ENCODE measurements at regions not wholly inside any gene's neighbourhood (a gene's known extent, or its start where the extent isn't known, plus 50 kb on each side); places are given as distances from the start of the nearest gene placed in this dataset.

DNA sequence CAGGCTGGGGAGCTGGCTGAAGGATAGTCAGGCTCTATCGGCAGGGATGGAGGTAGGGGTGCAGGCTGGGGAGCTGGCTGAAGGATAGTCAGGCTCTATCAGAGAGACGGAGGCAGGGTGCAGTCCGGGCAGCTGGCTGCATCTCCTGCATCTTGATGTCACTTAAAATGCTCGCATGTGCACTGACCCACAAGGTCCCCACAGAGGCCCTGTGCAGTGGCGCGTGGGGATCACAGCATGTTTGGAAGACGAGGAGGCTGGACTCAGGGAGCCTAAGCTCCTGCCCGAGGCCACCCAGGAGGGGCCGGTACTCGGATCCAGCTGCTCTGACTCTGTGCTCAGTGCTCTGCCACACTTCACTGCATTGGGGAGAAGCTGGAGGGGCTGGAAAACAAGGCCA is 189.0 kb upstream of the HDAC4 start (continued):
- TF ChIP-seq, protein P1, sequence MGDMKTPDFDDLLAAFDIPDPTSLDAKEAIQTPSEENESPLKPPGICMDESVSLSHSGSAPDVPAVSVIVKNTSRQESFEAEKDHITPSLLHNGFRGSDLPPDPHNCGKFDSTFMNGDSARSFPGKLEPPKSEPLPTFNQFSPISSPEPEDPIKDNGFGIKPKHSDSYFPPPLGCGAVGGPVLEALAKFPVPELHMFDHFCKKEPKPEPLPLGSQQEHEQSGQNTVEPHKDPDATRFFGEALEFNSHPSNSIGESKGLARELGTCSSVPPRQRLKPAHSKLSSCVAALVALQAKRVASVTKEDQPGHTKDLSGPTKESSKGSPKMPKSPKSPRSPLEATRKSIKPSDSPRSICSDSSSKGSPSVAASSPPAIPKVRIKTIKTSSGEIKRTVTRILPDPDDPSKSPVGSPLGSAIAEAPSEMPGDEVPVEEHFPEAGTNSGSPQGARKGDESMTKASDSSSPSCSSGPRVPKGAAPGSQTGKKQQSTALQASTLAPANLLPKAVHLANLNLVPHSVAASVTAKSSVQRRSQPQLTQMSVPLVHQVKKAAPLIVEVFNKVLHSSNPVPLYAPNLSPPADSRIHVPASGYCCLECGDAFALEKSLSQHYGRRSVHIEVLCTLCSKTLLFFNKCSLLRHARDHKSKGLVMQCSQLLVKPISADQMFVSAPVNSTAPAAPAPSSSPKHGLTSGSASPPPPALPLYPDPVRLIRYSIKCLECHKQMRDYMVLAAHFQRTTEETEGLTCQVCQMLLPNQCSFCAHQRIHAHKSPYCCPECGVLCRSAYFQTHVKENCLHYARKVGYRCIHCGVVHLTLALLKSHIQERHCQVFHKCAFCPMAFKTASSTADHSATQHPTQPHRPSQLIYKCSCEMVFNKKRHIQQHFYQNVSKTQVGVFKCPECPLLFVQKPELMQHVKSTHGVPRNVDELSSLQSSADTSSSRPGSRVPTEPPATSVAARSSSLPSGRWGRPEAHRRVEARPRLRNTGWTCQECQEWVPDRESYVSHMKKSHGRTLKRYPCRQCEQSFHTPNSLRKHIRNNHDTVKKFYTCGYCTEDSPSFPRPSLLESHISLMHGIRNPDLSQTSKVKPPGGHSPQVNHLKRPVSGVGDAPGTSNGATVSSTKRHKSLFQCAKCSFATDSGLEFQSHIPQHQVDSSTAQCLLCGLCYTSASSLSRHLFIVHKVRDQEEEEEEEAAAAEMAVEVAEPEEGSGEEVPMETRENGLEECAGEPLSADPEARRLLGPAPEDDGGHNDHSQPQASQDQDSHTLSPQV (IDR thresholded peaks at IDR 0.05): no peak
- TF ChIP-seq, protein P2, sequence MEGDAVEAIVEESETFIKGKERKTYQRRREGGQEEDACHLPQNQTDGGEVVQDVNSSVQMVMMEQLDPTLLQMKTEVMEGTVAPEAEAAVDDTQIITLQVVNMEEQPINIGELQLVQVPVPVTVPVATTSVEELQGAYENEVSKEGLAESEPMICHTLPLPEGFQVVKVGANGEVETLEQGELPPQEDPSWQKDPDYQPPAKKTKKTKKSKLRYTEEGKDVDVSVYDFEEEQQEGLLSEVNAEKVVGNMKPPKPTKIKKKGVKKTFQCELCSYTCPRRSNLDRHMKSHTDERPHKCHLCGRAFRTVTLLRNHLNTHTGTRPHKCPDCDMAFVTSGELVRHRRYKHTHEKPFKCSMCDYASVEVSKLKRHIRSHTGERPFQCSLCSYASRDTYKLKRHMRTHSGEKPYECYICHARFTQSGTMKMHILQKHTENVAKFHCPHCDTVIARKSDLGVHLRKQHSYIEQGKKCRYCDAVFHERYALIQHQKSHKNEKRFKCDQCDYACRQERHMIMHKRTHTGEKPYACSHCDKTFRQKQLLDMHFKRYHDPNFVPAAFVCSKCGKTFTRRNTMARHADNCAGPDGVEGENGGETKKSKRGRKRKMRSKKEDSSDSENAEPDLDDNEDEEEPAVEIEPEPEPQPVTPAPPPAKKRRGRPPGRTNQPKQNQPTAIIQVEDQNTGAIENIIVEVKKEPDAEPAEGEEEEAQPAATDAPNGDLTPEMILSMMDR (IDR thresholded peaks at IDR 0.05 in 2 of 3, conservative IDR thresholded peaks at IDR 0.05 in 1 of 3; ENCODE audit: control insufficient read depth in 2 of 3, extremely low read depth in 1 of 3, insufficient read depth in 1 of 3, low read depth in 3 of 3, low read length in 3 of 3): no peak
- TF ChIP-seq CUX1 (IDR thresholded peaks at IDR 0.05; ENCODE audit: insufficient replicate concordance, low read depth, low read length) (no peak), SUZ12 (IDR thresholded peaks at IDR 0.05; ENCODE audit: unreplicated experiment) (no peak)

Measured in GM12878 (cell line).